GM19035 (cell line): ENCODE measurements at regions not wholly inside any gene's neighbourhood (a gene's known extent, or its start where the extent isn't known, plus 50 kb on each side); places are given as distances from the start of the nearest gene placed in this dataset.
"Not testable (repeated sequence)": the region's sequence is repeated elsewhere in the genome, so short reads cannot be mapped to it uniquely, and the experiment has no call there.

ENCODE experiments used
- ATAC-seq: cut with Tn5 transposase; IDR thresholded peaks from one replicate; pipeline ENCODE4 v1.9.1; 2021; ENCODE audit not compliant: unreplicated experiment

- no peak for ATAC-seq
Measured at GRCh38 chr7:67463983-67464382, 467.4 kb downstream of the TYW1 start.

- ATAC-seq, result no peak
Measured at GRCh38 chr7:67466109-67466508, 469.5 kb downstream of the TYW1 start.

DNA sequence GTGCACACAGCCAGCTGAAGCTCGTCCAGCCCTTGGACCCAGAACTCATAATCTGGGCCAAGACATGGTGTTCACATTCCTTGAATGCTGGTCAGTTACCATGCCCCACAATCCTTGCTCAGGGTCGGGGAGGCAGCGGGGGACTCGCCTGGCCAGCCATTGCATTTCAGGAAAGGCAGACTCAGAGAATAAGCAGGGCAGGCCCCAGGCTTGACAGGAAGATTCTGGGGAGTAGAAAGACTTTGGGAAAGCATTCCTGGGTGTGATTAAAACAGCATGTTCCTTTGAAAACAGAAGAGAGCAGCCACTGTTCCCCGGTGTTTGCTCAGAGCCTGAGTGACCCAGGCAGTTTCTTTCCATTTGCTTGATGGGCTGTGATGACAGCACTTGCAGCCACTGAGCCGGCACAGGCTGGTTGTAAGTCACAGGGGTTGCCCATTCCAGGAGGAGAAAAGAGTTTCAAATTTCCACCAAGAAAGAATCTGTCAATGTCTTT, 473.7 kb downstream of the TYW1 start:
- no peak for ATAC-seq

- ATAC-seq, result no peak
Measured at GRCh38 chr7:67475293-67475692, 478.7 kb downstream of the TYW1 start.

DNA sequence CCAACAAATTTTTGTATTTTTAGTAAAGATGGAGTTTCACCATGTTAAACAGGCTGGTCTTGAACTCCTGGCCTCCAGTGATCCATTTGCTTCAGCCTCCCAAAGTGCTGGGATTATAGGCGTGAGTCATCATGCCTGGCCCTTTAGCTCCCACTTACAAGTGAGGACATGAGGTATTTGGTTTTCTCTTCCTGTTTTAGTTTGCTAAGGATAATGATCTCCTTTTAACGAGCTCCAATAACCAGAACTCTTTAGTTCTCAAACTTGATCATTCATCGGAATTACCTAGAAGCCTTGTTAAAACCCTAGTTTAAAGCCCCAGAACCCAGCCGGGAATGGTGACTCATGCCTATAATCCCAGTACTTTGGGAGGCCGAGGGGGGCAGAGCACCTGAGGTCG, 481.4 kb downstream of the TYW1 start:
- no peak for ATAC-seq

DNA sequence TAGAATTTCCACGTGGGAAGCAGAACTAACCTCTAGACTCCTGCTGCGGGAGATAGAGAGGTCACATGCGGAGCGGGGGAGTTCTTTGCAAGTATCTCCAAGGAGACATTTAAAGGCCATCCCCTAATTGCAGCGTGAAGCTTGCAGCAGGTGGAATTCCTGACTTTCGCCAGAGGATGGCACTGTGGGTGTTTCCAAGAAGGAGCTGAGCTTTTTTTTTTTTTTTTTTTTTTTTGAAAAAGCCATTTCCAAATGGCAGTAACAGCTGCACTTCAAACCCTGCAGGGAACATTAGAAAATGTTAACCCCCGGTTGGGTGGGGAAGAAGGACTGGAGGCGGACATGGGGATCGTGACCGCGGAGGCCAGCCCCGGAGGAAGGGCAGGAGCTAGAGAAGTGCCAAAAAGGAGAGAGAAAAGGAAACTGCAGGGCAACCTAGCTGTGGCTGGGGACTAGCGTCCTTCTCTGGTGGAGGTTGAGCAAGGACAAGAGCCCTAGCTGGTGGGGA, 487.7 kb downstream of the TYW1 start:
- ATAC-seq, result no peak

DNA sequence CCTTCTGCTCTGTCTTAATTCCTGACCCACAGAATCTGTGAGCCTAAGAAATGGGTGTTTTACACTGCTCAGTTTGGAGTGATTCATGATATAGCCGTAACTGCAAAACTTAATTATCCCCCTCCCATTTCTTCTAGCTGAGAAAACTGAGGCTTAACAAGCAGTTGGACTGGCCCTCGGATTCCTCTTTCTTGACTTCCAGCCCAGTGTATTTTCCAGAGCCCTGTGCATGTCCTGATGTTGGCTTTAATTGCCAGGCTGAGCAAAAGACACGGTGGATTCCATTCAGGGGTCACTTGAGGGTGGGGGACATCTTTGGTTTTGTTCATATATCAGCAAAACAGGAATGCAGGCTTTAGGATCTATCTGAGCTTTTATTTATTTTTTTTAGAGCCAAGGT, 489.8 kb downstream of the TYW1 start:
- no peak for ATAC-seq

DNA sequence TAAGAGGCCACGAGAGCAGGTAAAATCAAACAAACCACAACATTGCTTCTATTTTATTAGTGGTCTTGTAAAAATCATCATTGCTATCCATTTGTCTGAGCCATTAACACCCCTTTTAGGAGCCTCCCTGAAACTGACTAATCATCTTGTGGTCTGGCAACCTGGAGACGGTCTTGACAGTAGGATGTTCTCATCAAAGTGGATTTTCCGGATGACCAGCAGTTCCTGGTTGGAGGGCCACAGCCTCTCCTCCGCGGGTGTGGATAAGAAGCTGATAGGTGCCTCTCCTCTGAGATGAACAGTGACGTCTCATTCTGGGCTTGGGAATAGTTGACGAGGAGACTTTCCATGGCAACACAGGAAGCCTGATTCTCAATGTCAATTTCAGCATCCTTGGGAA, 490.7 kb downstream of the TYW1 start:
- no peak for ATAC-seq

DNA sequence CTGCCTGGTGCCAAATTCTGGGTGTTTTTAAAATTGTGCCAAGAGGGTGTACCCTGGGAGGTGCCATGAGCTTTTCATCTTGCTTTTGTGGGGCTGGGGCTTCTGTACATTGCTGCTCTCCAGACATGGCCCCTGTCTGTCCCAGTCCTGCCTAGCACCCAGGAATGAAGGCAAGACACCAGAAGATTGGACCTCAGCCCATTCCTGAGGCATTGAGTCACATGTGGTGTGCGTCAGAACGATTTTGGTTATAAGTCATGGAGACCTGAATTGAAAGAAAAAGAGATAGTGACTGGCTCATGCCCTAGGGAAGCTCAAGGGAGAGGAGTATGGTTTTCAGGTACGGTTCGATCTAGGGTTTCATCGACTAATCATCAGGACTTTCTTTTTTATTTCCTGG, 493.2 kb downstream of the TYW1 start:
- no peak for ATAC-seq

GRCh38 chr7:67493366-67493765, 496.7 kb downstream of the TYW1 start:
- ATAC-seq, result no peak

- no peak for ATAC-seq
Measured at GRCh38 chr7:67496589-67496988, 500.0 kb downstream of the TYW1 start.

- ATAC-seq, result not testable (repeated sequence)
Measured at GRCh38 chr7:67497914-67498313, 501.3 kb downstream of the TYW1 start.

GRCh38 chr7:67502929-67503328, 506.3 kb downstream of the TYW1 start:
- no peak for ATAC-seq

DNA sequence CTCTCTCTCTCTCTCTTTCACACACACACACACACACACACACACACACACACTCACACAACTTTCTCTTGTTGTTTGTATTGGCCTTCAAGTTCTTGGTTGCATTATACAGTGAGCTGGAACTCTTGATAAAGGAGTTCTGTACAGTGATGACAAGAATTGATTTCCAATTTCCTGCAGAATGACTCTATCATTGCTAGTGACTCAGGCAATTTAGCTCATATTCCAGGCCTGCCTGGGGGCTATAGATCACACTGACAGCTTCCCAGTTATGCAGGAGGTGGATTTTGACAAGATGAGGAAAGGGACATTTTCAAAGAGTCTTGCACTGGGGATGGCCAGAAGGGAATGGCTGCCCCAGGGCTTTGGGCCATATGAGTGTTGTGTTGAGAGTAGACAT, 508.8 kb downstream of the TYW1 start:
- no peak for ATAC-seq

DNA sequence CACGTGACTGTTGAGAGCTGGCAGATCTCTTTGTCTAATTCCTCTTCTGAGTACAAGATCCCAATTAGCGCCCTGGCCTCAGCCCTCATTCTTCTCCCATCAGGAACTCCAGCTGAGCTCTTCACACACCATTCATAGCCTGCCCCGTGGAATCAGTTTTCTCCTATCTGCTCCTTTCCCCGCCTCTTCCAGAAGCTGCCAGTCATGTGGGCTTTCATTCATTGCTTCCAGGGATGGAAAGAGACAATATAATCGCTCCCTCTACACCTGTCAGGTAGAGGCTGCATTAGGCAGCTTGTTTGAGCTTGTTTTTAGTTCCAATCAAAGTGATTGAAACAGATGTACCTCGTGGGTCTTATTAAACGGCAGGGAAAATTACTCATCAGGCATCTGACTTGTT, 515.8 kb downstream of the TYW1 start:
- no peak for ATAC-seq

GRCh38 chr7:67518580-67518979, 521.9 kb downstream of the TYW1 start:
- no peak for ATAC-seq

- no peak for ATAC-seq
Measured at GRCh38 chr7:67519171-67519570, 522.5 kb downstream of the TYW1 start.

GRCh38 chr7:67522504-67522903, 525.9 kb downstream of the TYW1 start:
- no peak for ATAC-seq

- no peak for ATAC-seq
Measured at GRCh38 chr7:67523713-67524112, 527.1 kb downstream of the TYW1 start.

- ATAC-seq, result no peak
Measured at GRCh38 chr7:67525588-67525987, 529.0 kb downstream of the TYW1 start.

- no peak for ATAC-seq
Measured at GRCh38 chr7:67535241-67535989, 538.8 kb downstream of the TYW1 start.

DNA sequence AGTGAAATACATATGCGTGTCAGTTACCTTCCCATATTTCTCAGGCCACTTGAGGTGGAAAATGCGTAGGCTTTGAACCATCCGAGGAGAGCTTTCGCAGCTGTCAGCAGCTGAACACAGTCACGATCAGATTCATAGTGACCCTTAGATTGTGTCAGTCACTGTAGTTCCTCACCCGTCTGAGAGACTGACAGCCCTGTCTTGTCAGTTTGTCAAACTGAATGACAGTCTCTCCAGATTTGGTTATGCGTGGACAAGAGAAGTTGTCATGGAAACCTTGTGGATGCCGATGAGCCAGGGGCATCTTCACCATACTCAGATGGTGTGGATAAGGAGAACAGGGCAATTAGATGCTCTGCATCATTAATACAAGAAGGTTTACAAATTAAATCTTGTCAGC, 546.3 kb downstream of the TYW1 start:
- ATAC-seq, result no peak
